ENCODE measurements at regions not wholly inside any gene's neighbourhood (a gene's known extent, or its start where the extent isn't known, plus 50 kb on each side); places are given as distances from the start of the nearest gene placed in this dataset.

DNA sequence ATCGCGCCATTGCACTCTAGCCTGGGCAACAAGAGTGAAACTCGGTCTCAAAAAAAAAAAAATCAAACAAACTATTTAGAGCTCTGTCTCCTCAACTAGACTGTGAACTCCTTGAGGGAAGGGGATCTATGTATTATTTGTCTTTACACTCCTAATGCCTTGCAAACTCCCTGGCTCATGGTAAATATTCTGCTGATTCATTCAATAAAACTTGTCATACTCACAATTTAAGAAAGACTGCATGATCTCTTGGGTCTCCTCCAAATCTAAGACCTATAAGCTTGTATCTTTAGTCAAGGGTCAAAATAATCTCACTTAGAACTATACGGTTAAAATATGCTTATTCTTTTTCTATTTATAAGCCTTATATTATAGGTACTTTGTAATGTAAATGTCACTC, 90.3 kb upstream of the NR5A2 start:
- Histone ChIP-seq H3K4me1 (no peaks in the 10 kb centered on the region), H3K27me3 (no peaks in the 10 kb centered on the region), H3K27ac (no peak overlapping the region), H3K36me3 (no peaks in the 10 kb centered on the region), H3K4me3 (no peak overlapping the region), H3K9me3 (no peaks in the 10 kb centered on the region)
- intact Hi-C loops (cut with DNase I) = no loop called here
- no peak for TF ChIP-seq CTCF (IDR thresholded peaks at IDR 0.05)
- ATAC-seq = no peak
- DNase-seq = no peak

DNA sequence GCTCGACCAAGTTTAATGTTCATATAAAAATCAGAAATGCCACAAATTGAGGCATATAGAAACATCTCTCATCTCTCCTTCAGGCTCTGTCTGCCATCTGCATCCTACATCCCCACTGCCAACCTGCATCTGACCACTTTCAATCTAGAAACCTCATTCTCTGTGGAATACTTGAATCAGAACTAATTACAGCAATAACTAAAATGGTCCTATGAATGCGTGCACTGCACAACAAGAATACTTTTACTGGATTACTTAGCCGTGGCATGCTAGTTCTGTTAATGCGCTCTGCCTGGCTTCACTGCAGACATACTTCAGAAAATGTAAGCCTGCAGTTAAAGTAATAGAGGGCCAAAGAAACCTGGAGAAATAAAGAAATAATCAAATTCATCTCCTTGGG, 89.8 kb upstream of the NR5A2 start:
- Histone ChIP-seq H3K9me3 (no peaks in the 10 kb centered on the region), H3K27ac (no peak overlapping the region), H3K4me1 (no peaks in the 10 kb centered on the region), H3K4me3 (no peak overlapping the region), H3K36me3 (no peaks in the 10 kb centered on the region), H3K27me3 (no peaks in the 10 kb centered on the region)
- no peak for DNase-seq
- no peak for TF ChIP-seq CTCF (IDR thresholded peaks at IDR 0.05)
- intact Hi-C loops (cut with DNase I) = no loop called here
- ATAC-seq = no peak

DNA sequence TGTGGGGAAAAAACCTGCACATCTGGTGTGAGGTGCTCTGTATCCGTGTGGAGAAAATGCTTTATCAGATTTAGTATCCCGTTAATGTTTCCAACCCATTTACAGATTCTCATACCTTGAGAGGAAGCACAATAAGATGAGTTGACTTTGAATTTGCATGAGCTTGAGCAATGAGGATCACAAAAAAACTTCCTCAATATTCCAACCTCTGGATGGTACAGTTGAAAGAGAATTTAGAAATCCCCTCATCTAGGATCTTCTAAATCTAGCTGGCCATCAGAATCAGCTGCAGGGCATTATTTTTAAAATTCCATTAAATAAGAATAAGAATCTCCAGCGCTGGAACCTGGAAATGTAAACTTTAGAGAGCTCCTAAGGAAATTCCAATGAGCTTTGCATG, 82.5 kb upstream of the NR5A2 start:
- intact Hi-C loops (cut with DNase I) = no loop called here
- TF ChIP-seq CTCF (IDR thresholded peaks at IDR 0.05) = no peak
- ATAC-seq = no peak

GRCh38 chr1:199945591-199945990, 81.9 kb upstream of the NR5A2 start:
- no peak for ATAC-seq

More for the DNA sequence above, 82.5 kb upstream of the NR5A2 start:
- no peaks in the 10 kb centered on the region for H3K9me3 ChIP-seq
- no peaks in the 10 kb centered on the region for H3K36me3 ChIP-seq
- no peak overlapping the region for H3K4me3 ChIP-seq
- H3K4me1 ChIP-seq = no peaks in the 10 kb centered on the region
- DNase-seq = no peak
- H3K27ac ChIP-seq = no peak overlapping the region
- no peaks in the 10 kb centered on the region for H3K27me3 ChIP-seq

GRCh38 chr1:199946305-199947155, 81.0 kb upstream of the NR5A2 start:
- no peaks in the 10 kb centered on the region for H3K9me3 ChIP-seq
- no peaks in the 10 kb centered on the region for H3K36me3 ChIP-seq
- no peaks in the 10 kb centered on the region for H3K27me3 ChIP-seq
- no peak for DNase-seq
- H3K27ac ChIP-seq = no peak overlapping the region
- no peaks in the 10 kb centered on the region for H3K4me1 ChIP-seq
- no peak for ATAC-seq
- intact Hi-C loops (cut with DNase I) = no loop called here
- H3K4me3 ChIP-seq = no peak overlapping the region
- TF ChIP-seq CTCF (IDR thresholded peaks at IDR 0.05) = no peak

More at GRCh38 chr1:199945591-199945990, 81.9 kb upstream of the NR5A2 start:
- DNase-seq = no peak
- no peaks in the 10 kb centered on the region for H3K27me3 ChIP-seq
- H3K27ac ChIP-seq = no peak overlapping the region
- no peaks in the 10 kb centered on the region for H3K4me1 ChIP-seq
- no peak for TF ChIP-seq CTCF (IDR thresholded peaks at IDR 0.05)
- H3K9me3 ChIP-seq = no peaks in the 10 kb centered on the region
- no peak overlapping the region for H3K4me3 ChIP-seq
- intact Hi-C loops (cut with DNase I) = no loop called here
- no peaks in the 10 kb centered on the region for H3K36me3 ChIP-seq

Data from upper lobe of right lung (tissue), 1 donor.